HCT116 (cell line): ENCODE measurements at regions not wholly inside any gene's neighbourhood (a gene's known extent, or its start where the extent isn't known, plus 50 kb on each side); places are given as distances from the start of the nearest gene placed in this dataset.
A peak's percentile ranks its signal among the peaks of the same experiment; 100 is the strongest.

Source experiments
- ATAC-seq: fragments of 200-7000 bp; cut with Tn5 transposase; 2 replicates; pipeline ENCODE4 v1.9.1; 2020; ENCODE audit warnings: mild to moderate bottlenecking, moderate library complexity
- BruUV-seq: library from RNA; stranded (reverse); fragments of 400-500 nt; replicated peaks from 2 replicates; lab custom pipeline; 2021; lab: Mats Ljungman, UMichigan
- CTCF ChIA-PET: fragments of 300-600 bp; sonication (Branson Sonifier 250); formaldehyde crosslinking; loops from one replicate; lab custom pipeline; 2021; ENCODE audit warnings: antibody characterized with exemption; lab: Charles Lee
- POLR2A ChIA-PET: fragments of 300-600, 350-600 bp; sonication (Branson Sonifier 250); formaldehyde crosslinking; loops from one replicate; lab custom pipeline; 2021; ENCODE audit warnings: antibody characterized with exemption; lab: Charles Lee
- RAD21 ChIA-PET, 2 experiments: fragments of 300-600 bp; sonication (Branson Sonifier 250); formaldehyde crosslinking; loops; one replicate each; lab custom pipeline; 2023; ENCODE audit warnings: low total read pairs in 2 of 2; ENCODE audit not compliant: uncharacterized antibody in 2 of 2, unreplicated experiment in 2 of 2, low non-redundant PET in 1 of 2; lab: Charles Lee
- DNase-seq: peaks from one replicate; pipeline ENCODE4 v3.0.0-alpha.2; 2010; ENCODE audit warnings: low read depth, low spot score
- H2AFZ ChIP-seq: fragments of 200-600 bp; shearing (Covaris generic), sonication (generic); 2 replicates; pipeline ENCODE4 v1.6.1; 2017; ENCODE audit warnings: low read depth, mixed run types, mixed read lengths, antibody characterized with exemption, low read length; ENCODE audit not compliant: poor library complexity, severe bottlenecking
- H3K27ac ChIP-seq: 2 replicates; pipeline ENCODE4 v1.5.1; 2012; ENCODE audit warnings: low read depth, low read length
- H3K27me3 ChIP-seq: fragments of 200-600 bp; sonication (generic); 2 replicates; pipeline ENCODE4 v1.6.1; 2016; ENCODE audit warnings: mixed run types, low read length, mixed read lengths; ENCODE audit not compliant: insufficient read depth
- H3K36me3 ChIP-seq, 2 experiments: fragments of 200-500 bp in 1 of 2; fragments of 200-600 bp in 1 of 2; sonication (Bioruptor generic) in 1 of 2; sonication (generic) in 1 of 2; 2 replicates each; pipeline versions ENCODE4 v1.5.1 to v1.6.1; 2014 to 2016; ENCODE audit warnings: low read length in 2 of 2, inconsistent platforms in 1 of 2, mixed read lengths in 1 of 2, mixed run types in 1 of 2; ENCODE audit not compliant: insufficient read depth in 2 of 2, control insufficient read depth in 1 of 2
- H3K4me1 ChIP-seq, 2 experiments: fragments of 200-600 bp in 1 of 2; sonication (generic) in 1 of 2; 2 replicates each; pipeline versions ENCODE4 v1.5.1 to v1.6.1; 2012 to 2017; ENCODE audit warnings: low read length in 2 of 2, inconsistent platforms in 1 of 2, mild to moderate bottlenecking in 1 of 2, mixed read lengths in 1 of 2, mixed run types in 1 of 2, moderate library complexity in 1 of 2; ENCODE audit not compliant: insufficient read depth in 2 of 2, control insufficient read depth in 1 of 2
- H3K4me2 ChIP-seq: fragments of 200-600 bp; sonication (generic); 2 replicates; pipeline ENCODE4 v1.6.1; 2017; ENCODE audit warnings: mixed run types, low read length, mixed read lengths
- H3K4me3 ChIP-seq, 2 experiments: fragments of 200-600 bp in 1 of 2; sonication (generic) in 1 of 2; replicated peaks in 1 of 2; 2 replicates each; pipeline ENCODE4 v1.5.1; 2011 to 2016; ENCODE audit warnings: low read length in 2 of 2, control low read depth in 1 of 2, low read depth in 1 of 2, mild to moderate bottlenecking in 1 of 2, mixed read lengths in 1 of 2, mixed run types in 1 of 2
- H3K79me2 ChIP-seq: fragments of 200-600 bp; sonication (generic); 2 replicates; pipeline ENCODE4 v1.6.1; 2017; ENCODE audit warnings: mild to moderate bottlenecking, mixed run types, low read length, moderate library complexity, mixed read lengths; ENCODE audit not compliant: insufficient read depth
- H3K9ac ChIP-seq: fragments of 200-600 bp; sonication (generic); 2 replicates; pipeline ENCODE4 v1.6.1; 2016; ENCODE audit warnings: low read length, mixed read lengths
- H3K9me2 ChIP-seq: fragments of 200-600 bp; sonication (generic), shearing (Covaris generic); 2 replicates; pipeline ENCODE4 v1.6.1; 2017; ENCODE audit warnings: mixed run types, mild to moderate bottlenecking, moderate library complexity; ENCODE audit not compliant: insufficient read depth
- H3K9me3 ChIP-seq, 2 experiments: fragments of 200-500 bp in 1 of 2; fragments of 200-600 bp in 1 of 2; sonication (Bioruptor generic) in 1 of 2; sonication (generic) in 1 of 2; 2 replicates each; pipeline ENCODE4 v1.6.1; 2014 to 2017; ENCODE audit warnings: low read length in 2 of 2, mixed read lengths in 2 of 2, inconsistent platforms in 1 of 2, low read depth in 1 of 2, mild to moderate bottlenecking in 1 of 2, mixed run types in 1 of 2, moderate library complexity in 1 of 2; ENCODE audit not compliant: control insufficient read depth in 1 of 2, insufficient read depth in 1 of 2
- H4K20me1 ChIP-seq: fragments of 200-600 bp; sonication (generic), shearing (Covaris generic); 2 replicates; pipeline ENCODE4 v1.6.1; 2017; ENCODE audit warnings: mixed run types, mild to moderate bottlenecking, moderate library complexity; ENCODE audit not compliant: insufficient read depth
- CBX3 ChIP-seq: IDR thresholded peaks from 2 replicates; pipeline ENCODE4 v1.6.1; 2012; ENCODE audit warnings: low read depth
- CTCF ChIP-seq, 3 experiments: fragments of 200-600 bp in 1 of 3; sonication (generic) in 1 of 3; IDR thresholded peaks in 2 of 3; conservative IDR thresholded peaks in 1 of 3; 2 replicates each; pipeline ENCODE4 v1.5.1; 2012 to 2017; ENCODE audit warnings: low read depth in 2 of 3, low read length in 2 of 3, antibody characterized with exemption in 1 of 3, borderline replicate concordance in 1 of 3, control low read depth in 1 of 3, mild to moderate bottlenecking in 1 of 3, mixed read lengths in 1 of 3, mixed run types in 1 of 3, moderate library complexity in 1 of 3; ENCODE audit not compliant: insufficient read depth in 1 of 3
- EGR1 ChIP-seq: IDR thresholded peaks from 2 replicates; pipeline ENCODE4 v1.6.1; 2012; ENCODE audit warnings: low read depth
- POLR2A ChIP-seq: IDR thresholded peaks from 2 replicates; pipeline ENCODE4 v1.7.0; 2011; ENCODE audit warnings: borderline replicate concordance; ENCODE audit not compliant: insufficient read depth, insufficient read length; ENCODE audit errors: extremely low read depth
- SP1 ChIP-seq: IDR thresholded peaks from 2 replicates; pipeline ENCODE4 v1.6.1; 2012; ENCODE audit warnings: low read depth
- TCF7L2 ChIP-seq: IDR thresholded peaks from 2 replicates; pipeline ENCODE4 v1.7.0; 2011; ENCODE audit warnings: borderline replicate concordance, inconsistent platforms; ENCODE audit not compliant: insufficient read depth, insufficient read length; ENCODE audit errors: extremely low read depth
- YY1 ChIP-seq: IDR thresholded peaks from 2 replicates; pipeline ENCODE4 v1.6.1; 2011; ENCODE audit warnings: low read length, low read depth, moderate library complexity, mild to moderate bottlenecking; ENCODE audit not compliant: insufficient replicate concordance; ENCODE audit errors: extremely low read depth
- intact Hi-C: fragments of 100-400 bp; cut with micrococcal nuclease; formaldehyde crosslinking; loops from 2 replicates; pipeline ENCODE4 v1.10.0; 2022

GRCh38 chr7:80386686-80387085 lies 125.2 kb downstream of the GNAT3 start:
- Histone ChIP-seq H3K9me2 (no peaks in the 10 kb centered on the region), H3K79me2 (no peaks in the 10 kb centered on the region), H3K4me1 (peaks cover 0 to 12% of the 10 kb centered on the region in 2 experiments; a peak in 2 of 4 replicates), H2AFZ (peak overlapping the region; percentile 51), H3K27me3 (no peaks in the 10 kb centered on the region), H3K9ac (no peak overlapping the region), H3K36me3 (no peaks in the 10 kb centered on the region), H3K4me2 (no peak overlapping the region), H3K27ac (no peak overlapping the region), H3K9me3 (no peaks in the 10 kb centered on the region), H4K20me1 (no peaks in the 10 kb centered on the region), H3K4me3 (no peak overlapping the region)
- ATAC-seq (no peak), DNase-seq (no peak)
- intact Hi-C loops: no loop called here
- BruUV-seq: no TSS peak
- TF ChIP-seq YY1 (no peak), EGR1 (no peak)
- ChIA-PET CTCF (no interaction called here), POLR2A (no interaction called here), RAD21 (no interaction called here)

GRCh38 chr7:80385508-80385907 lies 126.4 kb downstream of the GNAT3 start:
- Histone ChIP-seq H3K79me2 (no peaks in the 10 kb centered on the region), H3K36me3 (no peaks in the 10 kb centered on the region), H3K4me3 (no peak overlapping the region), H3K9me2 (no peaks in the 10 kb centered on the region), H2AFZ (peak overlapping the region; percentile 83), H3K27ac (no peak overlapping the region), H3K4me2 (peak overlapping the region; percentile 6; the same call in 1 of the 2 replicates), H3K9ac (no peak overlapping the region), H3K4me1 (peaks cover 0 to 13% of the 10 kb centered on the region in 2 experiments; a peak in 2 of 4 replicates), H4K20me1 (no peaks in the 10 kb centered on the region), H3K9me3 (no peaks in the 10 kb centered on the region), H3K27me3 (no peaks in the 10 kb centered on the region)
- TF ChIP-seq CTCF (IDR thresholded peaks at IDR 0.05 in 2 of 3, conservative IDR thresholded peaks at IDR 0.05 in 1 of 3; ENCODE audit: borderline replicate concordance in 1 of 3, insufficient read depth in 1 of 3, low read depth in 2 of 3, low read length in 2 of 3): no peak
- TF ChIP-seq SP1: no peak
- no peak for TF ChIP-seq TCF7L2
- TF ChIP-seq POLR2A: no peak
- TF ChIP-seq CBX3: no peak
- ChIA-PET POLR2A (no interaction called here), RAD21 (no interaction called here), CTCF (no interaction called here)
- DNase-seq (no peak), ATAC-seq (no peak)
- BruUV-seq: no TSS peak
- intact Hi-C loops: no loop called here
